ENCODE measurements at regions not wholly inside any gene's neighbourhood (a gene's known extent, or its start where the extent isn't known, plus 50 kb on each side); places are given as distances from the start of the nearest gene placed in this dataset.

- Mint-ChIP-seq H3K27ac (no peak overlapping the region), H3K4me1 (no peaks in the 10 kb centered on the region), H3K27me3 (peaks cover 0 to 5% of the 10 kb centered on the region in 2 donors), H3K4me3 (no peak overlapping the region), H3K36me3 (no peaks in the 10 kb centered on the region), H3K9me3 (no peaks in the 10 kb centered on the region)
- no peak for DNase-seq
- ATAC-seq (replicated peaks), result no peak
These were observed 65.5 kb upstream of the TJP1 start for GRCh38 chr15:29887721-29888120.

GRCh38 chr15:29885183-29885582, 62.9 kb upstream of the TJP1 start:
- Mint-ChIP-seq H3K4me1 (no peaks in the 10 kb centered on the region), H3K9me3 (no peaks in the 10 kb centered on the region), H3K36me3 (no peaks in the 10 kb centered on the region), H3K4me3 (no peak overlapping the region), H3K27ac (no peak overlapping the region), H3K27me3 (peaks cover 5 to 6% of the 10 kb centered on the region in 2 donors)
- no peak for ATAC-seq (replicated peaks)
- no peak for DNase-seq

- Mint-ChIP-seq H3K27ac (no peak overlapping the region), H3K9me3 (no peaks in the 10 kb centered on the region), H3K36me3 (no peaks in the 10 kb centered on the region), H3K27me3 (peaks cover 0 to 6% of the 10 kb centered on the region in 2 donors), H3K4me1 (no peaks in the 10 kb centered on the region), H3K4me3 (no peak overlapping the region)
- ATAC-seq (replicated peaks) (no peak), DNase-seq (no peak)
These were observed 60.9 kb upstream of the TJP1 start for GRCh38 chr15:29883126-29883525.

GRCh38 chr15:29880886-29881285, 58.6 kb upstream of the TJP1 start:
- no peaks in the 10 kb centered on the region for H3K4me1 Mint-ChIP-seq
- no peak overlapping the region for H3K27ac Mint-ChIP-seq
- no peaks in the 10 kb centered on the region for H3K36me3 Mint-ChIP-seq
- ATAC-seq (replicated peaks) (no peak), DNase-seq (no peak)
- H3K27me3 Mint-ChIP-seq, result peaks cover 0 to 6% of the 10 kb centered on the region in 2 donors
- H3K4me3 Mint-ChIP-seq, result no peak overlapping the region
- no peaks in the 10 kb centered on the region for H3K9me3 Mint-ChIP-seq

GRCh38 chr15:29880341-29880740, 58.1 kb upstream of the TJP1 start:
- no peaks in the 10 kb centered on the region for H3K4me1 Mint-ChIP-seq
- no peak overlapping the region for H3K27ac Mint-ChIP-seq
- peaks cover 0 to 6% of the 10 kb centered on the region in 2 donors for H3K27me3 Mint-ChIP-seq
- H3K36me3 Mint-ChIP-seq, result no peaks in the 10 kb centered on the region
- DNase-seq (no peak), ATAC-seq (replicated peaks) (no peak)
- no peak overlapping the region for H3K4me3 Mint-ChIP-seq
- no peaks in the 10 kb centered on the region for H3K9me3 Mint-ChIP-seq

GRCh38 chr15:29874977-29875376, 52.7 kb upstream of the TJP1 start:
- Mint-ChIP-seq H3K4me1 (no peaks in the 10 kb centered on the region), H3K4me3 (no peak overlapping the region), H3K36me3 (no peaks in the 10 kb centered on the region), H3K27me3 (peaks cover 0 to 3% of the 10 kb centered on the region in 2 donors), H3K9me3 (no peaks in the 10 kb centered on the region), H3K27ac (no peak overlapping the region)
- ATAC-seq (replicated peaks), result no peak
- DNase-seq, result no peak

GRCh38 chr15:29873947-29874411, 51.7 kb upstream of the TJP1 start:
- Mint-ChIP-seq H3K4me1 (no peaks in the 10 kb centered on the region), H3K9me3 (no peaks in the 10 kb centered on the region), H3K4me3 (no peak overlapping the region), H3K27ac (no peak overlapping the region), H3K27me3 (peaks cover 3 to 4% of the 10 kb centered on the region in 2 donors), H3K36me3 (no peaks in the 10 kb centered on the region)
- ATAC-seq (replicated peaks) (no peak), DNase-seq (no peak)

- Mint-ChIP-seq H3K27ac (no peak overlapping the region), H3K27me3 (peaks cover 3 to 7% of the 10 kb centered on the region in 2 donors), H3K9me3 (no peaks in the 10 kb centered on the region), H3K4me1 (no peaks in the 10 kb centered on the region), H3K4me3 (no peak overlapping the region), H3K36me3 (no peaks in the 10 kb centered on the region)
- ATAC-seq (replicated peaks), result no peak
- DNase-seq, result no peak
These were observed 51.0 kb upstream of the TJP1 start for GRCh38 chr15:29873264-29873663.

- Mint-ChIP-seq H3K27me3 (peaks cover 3 to 7% of the 10 kb centered on the region in 2 donors), H3K36me3 (no peaks in the 10 kb centered on the region)
These were observed 50.4 kb upstream of the TJP1 start for GRCh38 chr15:29872716-29873115.

More at GRCh38 chr15:29872716-29873115, 50.4 kb upstream of the TJP1 start:
- Mint-ChIP-seq H3K4me3 (no peak overlapping the region), H3K4me1 (no peaks in the 10 kb centered on the region), H3K9me3 (no peaks in the 10 kb centered on the region), H3K27ac (no peak overlapping the region)
- ATAC-seq (replicated peaks) (no peak), DNase-seq (no peak)

Measured in stimulated activated naive B cell treated with anti-CD40 and anti-IgM and Interleukin-4, amounts not matched to agents 10 μg/mL and 1 μg/mL and 100 μg/mL, for 72 hours (primary cell).